Cardiac fibroblast (primary cell): ENCODE measurements at regions not wholly inside any gene's neighbourhood (a gene's known extent, or its start where the extent isn't known, plus 50 kb on each side); places are given as distances from the start of the nearest gene placed in this dataset.

Experiments
- DNase-seq, 2 donors: peaks; one replicate each; pipeline versions ENCODE4 v3.0.0 to v3.0.0-alpha.2; 2010; ENCODE audit warnings: low read depth in 2 of 2
- H3K4me3 ChIP-seq, 2 donors: replicated peaks in 1 of 2; 1 replicate in 1 of 2; 2 replicates in 1 of 2; pipeline ENCODE4 v1.5.1; 2011; ENCODE audit warnings: low read depth in 2 of 2, low read length in 2 of 2, mild to moderate bottlenecking in 2 of 2, moderate library complexity in 1 of 2
- CTCF ChIP-seq: IDR thresholded peaks from one replicate; pipeline ENCODE4 v1.5.1; 2011; ENCODE audit warnings: low read depth, mild to moderate bottlenecking, low read length, inconsistent platforms

- no peak overlapping the region for H3K4me3 ChIP-seq
- no peak for DNase-seq
- no peak for TF ChIP-seq CTCF
Measured at GRCh38 chr9:92186631-92187030, 71.4 kb upstream of the SPTLC1 start.

- no peak for TF ChIP-seq CTCF
- H3K4me3 ChIP-seq = no peak overlapping the region
- no peak for DNase-seq
Measured at GRCh38 chr9:92185681-92186080, 70.5 kb upstream of the SPTLC1 start.

- no peak for DNase-seq
- TF ChIP-seq CTCF = no peak
- H3K4me3 ChIP-seq = no peak overlapping the region
Measured at GRCh38 chr9:92185096-92185495, 69.9 kb upstream of the SPTLC1 start.

GRCh38 chr9:92184041-92184564 is 68.9 kb upstream of the SPTLC1 start:
- H3K4me3 ChIP-seq = no peak overlapping the region
- no peak for TF ChIP-seq CTCF
- no peak for DNase-seq

- H3K4me3 ChIP-seq = no peak overlapping the region
- no peak for TF ChIP-seq CTCF
- no peak for DNase-seq
Measured at GRCh38 chr9:92183449-92183848, 68.2 kb upstream of the SPTLC1 start.

- TF ChIP-seq CTCF = no peak
- DNase-seq = no peak
- no peak overlapping the region for H3K4me3 ChIP-seq
Measured at GRCh38 chr9:92181296-92181695, 66.1 kb upstream of the SPTLC1 start.

- no peak for TF ChIP-seq CTCF
- peak; percentile 66 to 81 for DNase-seq
- no peak overlapping the region for H3K4me3 ChIP-seq
Measured at GRCh38 chr9:92180669-92181181, 65.5 kb upstream of the SPTLC1 start.
